ENCODE measurements at regions not wholly inside any gene's neighbourhood (a gene's known extent, or its start where the extent isn't known, plus 50 kb on each side); places are given as distances from the start of the nearest gene placed in this dataset.

GRCh38 chr7:9890092-9890491 is 1083.6 kb upstream of the PHF14 start:
- TF ChIP-seq CTCF (IDR thresholded peaks at IDR 0.05), result no peak
- TF ChIP-seq POLR2AphosphoS5 (IDR thresholded peaks at IDR 0.05), result no peak
